ENCODE measurements at regions not wholly inside any gene's neighbourhood (a gene's known extent, or its start where the extent isn't known, plus 50 kb on each side); places are given as distances from the start of the nearest gene placed in this dataset.

GRCh38 chr11:15590132-15590531 is 475.4 kb downstream of the INSC start:
- FAIRE-seq: no peak
- TF ChIP-seq CTCF (IDR thresholded peaks at IDR 0.05; ENCODE audit: insufficient read depth, missing control alignments): no peak
- no peak for DNase-seq (ENCODE audit: insufficient read length, low spot score)

- FAIRE-seq: no peak
- DNase-seq (ENCODE audit: insufficient read length, low spot score): no peak
- TF ChIP-seq CTCF (IDR thresholded peaks at IDR 0.05; ENCODE audit: insufficient read depth, missing control alignments): no peak
Measured at GRCh38 chr11:15591112-15591537, 476.4 kb downstream of the INSC start.

DNA sequence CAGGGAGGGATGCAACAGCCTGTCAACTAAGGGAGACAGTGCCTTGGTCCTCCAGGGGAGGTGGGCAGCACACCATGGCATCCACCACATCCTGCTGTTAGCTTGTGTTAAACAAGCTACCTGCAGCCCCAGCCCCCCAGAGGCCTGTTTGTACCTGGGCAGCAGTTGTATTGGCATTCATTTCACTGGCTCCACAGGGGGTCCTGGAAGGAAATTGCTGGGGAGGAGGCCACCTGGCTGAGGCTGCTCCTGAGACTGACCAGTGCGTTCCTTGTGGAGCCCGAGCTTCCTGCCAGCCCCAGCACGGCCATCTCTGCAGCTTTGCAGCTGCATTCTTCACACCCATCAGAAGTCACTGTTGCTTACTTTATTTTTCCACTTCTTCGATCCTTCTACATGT is 479.9 kb downstream of the INSC start:
- DNase-seq (ENCODE audit: insufficient read length, low spot score): no peak
- TF ChIP-seq CTCF (IDR thresholded peaks at IDR 0.05; ENCODE audit: insufficient read depth, missing control alignments): no peak
- FAIRE-seq: no peak

- FAIRE-seq (no peak), DNase-seq (ENCODE audit: insufficient read length, low spot score) (no peak)
- no peak for TF ChIP-seq CTCF (IDR thresholded peaks at IDR 0.05; ENCODE audit: insufficient read depth, missing control alignments)
Measured at GRCh38 chr11:15599376-15599775, 484.7 kb downstream of the INSC start.

DNA sequence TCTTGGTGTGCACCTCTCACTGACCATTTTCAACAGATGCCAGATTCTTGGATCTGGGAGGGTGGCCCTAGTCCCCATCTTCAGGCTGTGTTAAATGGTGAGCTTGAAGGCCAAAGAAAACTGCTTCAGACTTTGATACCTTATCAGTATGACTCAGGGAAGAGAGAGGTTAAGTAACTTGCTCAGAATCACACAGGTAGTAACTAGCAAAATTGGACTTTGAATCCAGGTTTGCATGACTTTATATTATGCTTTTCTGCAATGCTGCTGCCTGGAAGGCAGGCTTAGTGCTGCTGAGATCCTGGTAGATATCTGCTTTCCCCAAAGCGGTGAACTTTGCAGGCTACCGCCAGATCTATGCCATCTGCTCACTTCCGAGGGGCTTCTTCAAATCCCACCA is 487.3 kb downstream of the INSC start:
- DNase-seq (ENCODE audit: insufficient read length, low spot score): no peak
- no peak for FAIRE-seq
- TF ChIP-seq CTCF (IDR thresholded peaks at IDR 0.05; ENCODE audit: insufficient read depth, missing control alignments): no peak

- DNase-seq (ENCODE audit: insufficient read length, low spot score) (no peak), FAIRE-seq (no peak)
Measured at GRCh38 chr11:15602785-15603567, 488.3 kb downstream of the INSC start.

More at GRCh38 chr11:15602785-15603567, 488.3 kb downstream of the INSC start:
- no peak for TF ChIP-seq CTCF (IDR thresholded peaks at IDR 0.05; ENCODE audit: insufficient read depth, missing control alignments)
